HepG2 (cell line): ENCODE measurements at regions not wholly inside any gene's neighbourhood (a gene's known extent, or its start where the extent isn't known, plus 50 kb on each side); places are given as distances from the start of the nearest gene placed in this dataset.

Source experiments
- ATAC-seq: fragments of 200-7000 bp; cut with Tn5 transposase; 3 replicates; pipeline ENCODE4 v1.9.1; 2020; ENCODE audit warnings: mild to moderate bottlenecking, moderate library complexity
- BruUV-seq: library from RNA; stranded (reverse); fragments of 400-500 nt; replicated peaks from 2 replicates; lab custom pipeline; 2021; lab: Mats Ljungman, UMichigan
- CTCF ChIA-PET: fragments of 300-600 bp; formaldehyde crosslinking; extraction: SDS; loops from one replicate; lab custom pipeline; 2021; ENCODE audit warnings: low total read pairs, inconsistent platforms, low intra/inter-chr PET ratio; lab: Yijun Ruan, JAX
- POLR2A ChIA-PET: fragments of 350-600 bp; sonication (Branson Sonifier 250); formaldehyde crosslinking; loops from one replicate; lab custom pipeline; 2020; ENCODE audit warnings: antibody characterized with exemption, inconsistent platforms; lab: Yijun Ruan, JAX
- DNase-seq: peaks from one replicate; pipeline ENCODE4 v3.0.0-alpha.2; 2015; ENCODE audit warnings: low spot score
- FAIRE-seq: peaks from 3 replicates; lab custom pipeline; 2011; peaks lifted over from hg19 to GRCh38; lab: Jason Lieb, UNC
- H2AFZ ChIP-seq: one replicate; pipeline ENCODE4 v1.6.1; 2011; ENCODE audit warnings: low read length, inconsistent platforms
- H3K27ac ChIP-seq: fragments of 300-600 bp; 3 replicates; pipeline ENCODE4 v1.8.0; 2011; ENCODE audit warnings: mixed run types, mild to moderate bottlenecking, mixed read lengths, low read length, inconsistent platforms; ENCODE audit not compliant: insufficient read depth; ENCODE audit errors: extremely low read length
- H3K27me3 ChIP-seq, 2 experiments: fragments of 200-600 bp in 1 of 2; 2 replicates in 1 of 2; 3 replicates in 1 of 2; pipeline versions ENCODE4 v1.6.0 to v1.8.0; 2011; ENCODE audit warnings: low read length in 2 of 2, mild to moderate bottlenecking in 2 of 2, moderate library complexity in 2 of 2, inconsistent platforms in 1 of 2; ENCODE audit not compliant: insufficient read depth in 2 of 2, control insufficient read depth in 1 of 2
- H3K36me3 ChIP-seq, 2 experiments: fragments of 200-600 bp in 1 of 2; replicated peaks in 1 of 2; 2 replicates in 1 of 2; 3 replicates in 1 of 2; pipeline versions ENCODE4 v1.5.1 to v1.8.0; 2011; ENCODE audit warnings: low read length in 2 of 2, inconsistent platforms in 1 of 2; ENCODE audit not compliant: insufficient read depth in 2 of 2, control insufficient read depth in 1 of 2
- H3K4me1 ChIP-seq: 2 replicates; pipeline ENCODE4 v1.5.1; 2012; ENCODE audit warnings: low read length, inconsistent platforms; ENCODE audit not compliant: insufficient read depth
- H3K4me2 ChIP-seq: 2 replicates; pipeline ENCODE4 v1.6.0; 2011; ENCODE audit warnings: low read depth, low read length, inconsistent platforms
- H3K4me3 ChIP-seq, 3 experiments: fragments of 200-600 bp in 1 of 3; sonication (generic), shearing (Covaris generic) in 1 of 3; replicated peaks in 1 of 3; 2 replicates each; pipeline ENCODE4 v1.5.1; 2011 to 2016; ENCODE audit warnings: low read length in 3 of 3, inconsistent platforms in 2 of 3, low read depth in 2 of 3, mild to moderate bottlenecking in 2 of 3, control low read depth in 1 of 3, mixed read lengths in 1 of 3; ENCODE audit not compliant: insufficient read depth in 1 of 3
- H3K79me2 ChIP-seq: one replicate; pipeline ENCODE4 v1.6.1; 2011; ENCODE audit warnings: low read length, inconsistent platforms; ENCODE audit not compliant: insufficient read depth
- H3K9ac ChIP-seq: 2 replicates; pipeline ENCODE4 v1.6.0; 2011; ENCODE audit warnings: mild to moderate bottlenecking, low read depth, low read length, inconsistent platforms; ENCODE audit not compliant: insufficient read depth
- H3K9me3 ChIP-seq: 2 replicates; pipeline ENCODE4 v1.5.1; 2012; ENCODE audit warnings: mild to moderate bottlenecking, low read length
- H4K20me1 ChIP-seq: 2 replicates; pipeline ENCODE4 v1.6.0; 2011; ENCODE audit warnings: inconsistent platforms, mild to moderate bottlenecking, low read length, moderate library complexity; ENCODE audit not compliant: insufficient read depth
- ATF3 ChIP-seq: sonication (generic); formaldehyde crosslinking; IDR thresholded peaks from 2 replicates; pipeline ENCODE4 v1.4.0; 2020; ENCODE audit warnings: missing genetic modification reagents
- ELK4 ChIP-seq: sonication (generic); formaldehyde crosslinking; IDR thresholded peaks from 2 replicates; pipeline ENCODE4 v1.9.0; 2021; ENCODE audit warnings: missing genetic modification reagents, borderline replicate concordance
- RAD51 ChIP-seq: fragments of 450-650 bp; IDR thresholded peaks from 2 replicates; pipeline ENCODE4 v1.6.1; 2016; ENCODE audit warnings: borderline replicate concordance
- REST ChIP-seq, 2 experiments: IDR thresholded peaks; 2 replicates each; pipeline ENCODE4 v1.6.1; 2011 to 2012; ENCODE audit warnings: low read length in 2 of 2, borderline replicate concordance in 1 of 2, low read depth in 1 of 2, mild to moderate bottlenecking in 1 of 2, moderate library complexity in 1 of 2
- U2AF2 ChIP-seq: fragments of 200-400 bp; formaldehyde crosslinking; IDR thresholded peaks from 2 replicates; pipeline ENCODE4 v1.6.1; 2017; ENCODE audit warnings: low read depth, mild to moderate bottlenecking, low read length
- ZFP41 ChIP-seq: sonication (generic); formaldehyde crosslinking; IDR thresholded peaks from 2 replicates; pipeline ENCODE4 v1.4.0; 2020; ENCODE audit warnings: mild to moderate bottlenecking, missing genetic modification reagents, borderline replicate concordance
- ZMAT3 ChIP-seq: sonication (generic); formaldehyde crosslinking; conservative IDR thresholded peaks from 2 replicates; pipeline ENCODE4 v1.7.0; 2021; ENCODE audit warnings: missing genetic modification reagents
- ZNF281 ChIP-seq: sonication (generic); formaldehyde crosslinking; IDR thresholded peaks from 2 replicates; pipeline ENCODE4 v1.4.0; 2020; ENCODE audit warnings: missing genetic modification reagents, borderline replicate concordance
- WGBS: methylation state at CpG from one replicate; pipeline ENCODE4 v1.1.6; 2017; ENCODE audit warnings: low lambda C conversion rate; 5-methylcytosine and 5-hydroxymethylcytosine counted together
- in situ Hi-C: cut with HindIII; loops from 2 replicates; pipeline ENCODE4 v1.10.0; 2017; ENCODE audit warnings: low pct_unique_long_range_greater_than_20kb; ENCODE audit not compliant: extremely low pct_ligation_motif_present
- intact Hi-C: fragments of 100-400 bp; cut with micrococcal nuclease; formaldehyde crosslinking; loops from one replicate; pipeline ENCODE4 v1.10.0; 2022; ENCODE audit not compliant: unreplicated experiment

GRCh38 chr2:36169843-36170242, 185.7 kb upstream of the CRIM1 start:
- Histone ChIP-seq H3K27ac (no peak overlapping the region), H4K20me1 (no peaks in the 10 kb centered on the region), H3K4me3 (no peak overlapping the region), H3K4me1 (peaks cover 10% of the 10 kb centered on the region), H3K9me3 (no peaks in the 10 kb centered on the region)
- intact Hi-C loops: no loop called here
- in situ Hi-C loops: no loop called here
- POLR2A ChIA-PET: no interaction called here
- DNase-seq: no peak
- TF ChIP-seq ZMAT3 (CRISPR knock-in tag) (no peak), REST (IDR thresholded peaks at IDR 0.05; ENCODE audit: borderline replicate concordance in 1 of 2, low read depth in 1 of 2, low read length in 2 of 2) (peak in 1 of 2 experiments; percentile 66; a peak in 1 of 4 replicates), ATF3 (CRISPR knock-in tag) (no peak)
- TF ChIP-seq, all 625 proteins: peak for 1
- H3K9ac ChIP-seq: no peak overlapping the region
- H3K79me2 ChIP-seq: no peaks in the 10 kb centered on the region
- 43% methylated on average over 1 of the region's 1 CpG for WGBS
- CTCF ChIA-PET: no interaction called here
- H3K27me3 ChIP-seq: no peaks in the 10 kb centered on the region
- no TSS peak for BruUV-seq
- no peak overlapping the region for H3K4me2 ChIP-seq
- H3K36me3 ChIP-seq: no peaks in the 10 kb centered on the region
- FAIRE-seq: no peak
- ATAC-seq: no peak
- no peak overlapping the region for H2AFZ ChIP-seq

- H3K4me3 ChIP-seq: no peak overlapping the region
- no peak for DNase-seq
- H3K36me3 ChIP-seq: no peaks in the 10 kb centered on the region
- intact Hi-C loops: no loop called here
- H3K4me2 ChIP-seq: no peak overlapping the region
- no peaks in the 10 kb centered on the region for H3K9me3 ChIP-seq
- no peaks in the 10 kb centered on the region for H3K27me3 ChIP-seq
- no peak for ATAC-seq
- no TSS peak for BruUV-seq
- no peak overlapping the region for H3K9ac ChIP-seq
- H3K4me1 ChIP-seq: peaks cover 14% of the 10 kb centered on the region
- H2AFZ ChIP-seq: no peak overlapping the region
- no peaks in the 10 kb centered on the region for H4K20me1 ChIP-seq
- WGBS: 2% methylated on average over 2 of the region's 2 CpGs
- no peaks in the 10 kb centered on the region for H3K79me2 ChIP-seq
- CTCF ChIA-PET: no interaction called here
- H3K27ac ChIP-seq: no peak overlapping the region
- POLR2A ChIA-PET: no interaction called here
- in situ Hi-C loops: no loop called here
- no peak for FAIRE-seq
- TF ChIP-seq ELK4 (CRISPR knock-in tag): no peak
- TF ChIP-seq ZFP41: no peak
- no peak for TF ChIP-seq U2AF2
- no peak for TF ChIP-seq RAD51
- TF ChIP-seq ZNF281 (CRISPR knock-in tag): no peak
Measured at GRCh38 chr2:36168115-36168514, 187.5 kb upstream of the CRIM1 start.
